ENCODE measurements at regions not wholly inside any gene's neighbourhood (a gene's known extent, or its start where the extent isn't known, plus 50 kb on each side); places are given as distances from the start of the nearest gene placed in this dataset.

DNA sequence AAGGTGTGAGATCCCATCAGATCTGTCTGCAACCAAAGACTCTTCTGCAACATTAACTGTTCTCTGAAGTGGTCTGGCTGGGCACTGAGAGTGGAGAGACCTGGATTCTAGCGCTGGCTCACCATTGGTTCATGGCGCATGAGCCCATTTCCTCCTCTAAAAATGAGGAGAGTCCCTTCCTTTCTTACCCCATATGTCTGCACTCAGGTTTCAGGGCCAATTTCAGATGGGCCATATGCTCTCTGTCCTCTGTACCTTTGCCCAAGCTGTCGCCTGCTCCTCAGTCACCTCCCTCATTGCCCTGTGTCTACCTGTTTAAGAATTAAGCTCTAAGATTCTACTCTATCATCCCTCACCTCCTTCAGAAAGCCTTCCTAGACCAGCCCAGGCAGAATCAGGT lies 484.7 kb downstream of the INSC start:
- WGBS, 2 donors (ENCODE audit: extremely low coverage in 2 of 2, insufficient read length in 2 of 2, insufficient replicate concordance in 1 of 2) = no CpG with 5 or more reads among the region's 3 CpGs
- no peak overlapping the region for H2BK120ac ChIP-seq (ENCODE audit: low read depth, low read length)

DNA sequence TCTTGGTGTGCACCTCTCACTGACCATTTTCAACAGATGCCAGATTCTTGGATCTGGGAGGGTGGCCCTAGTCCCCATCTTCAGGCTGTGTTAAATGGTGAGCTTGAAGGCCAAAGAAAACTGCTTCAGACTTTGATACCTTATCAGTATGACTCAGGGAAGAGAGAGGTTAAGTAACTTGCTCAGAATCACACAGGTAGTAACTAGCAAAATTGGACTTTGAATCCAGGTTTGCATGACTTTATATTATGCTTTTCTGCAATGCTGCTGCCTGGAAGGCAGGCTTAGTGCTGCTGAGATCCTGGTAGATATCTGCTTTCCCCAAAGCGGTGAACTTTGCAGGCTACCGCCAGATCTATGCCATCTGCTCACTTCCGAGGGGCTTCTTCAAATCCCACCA lies 487.3 kb downstream of the INSC start:
- no peak overlapping the region for H3K23ac ChIP-seq (ENCODE audit: low read depth, low read length, poor library complexity)
- H3K18ac ChIP-seq (ENCODE audit: low read length) = no peak overlapping the region
- H3K79me1 ChIP-seq (ENCODE audit: low read depth, low read length) = no peaks in the 10 kb centered on the region
- H2AFZ ChIP-seq (ENCODE audit: low read length) = no peak overlapping the region
- H3K36me3 ChIP-seq (replicated peaks in 1 of 2; ENCODE audit: control insufficient read depth in 2 of 2, insufficient read depth in 2 of 2, low read length in 2 of 2) = no peaks in the 10 kb centered on the region
- H3K4me1 ChIP-seq (ENCODE audit: control insufficient read depth in 2 of 2, insufficient read depth in 1 of 2, low read depth in 1 of 2, low read length in 2 of 2) = no peaks in the 10 kb centered on the region
- no peak overlapping the region for H4K91ac ChIP-seq (ENCODE audit: low read depth, low read length, poor library complexity)
- no peak overlapping the region for H2AK5ac ChIP-seq (ENCODE audit: low read depth, low read length)
- H3K14ac ChIP-seq (ENCODE audit: low read length) = no peak overlapping the region
- H3K4me2 ChIP-seq (ENCODE audit: insufficient read depth, low read length, poor library complexity, severe bottlenecking) = no peak overlapping the region
- no peak overlapping the region for H2BK5ac ChIP-seq (ENCODE audit: low read length)
- WGBS, 2 donors (ENCODE audit: extremely low coverage in 2 of 2, insufficient read length in 2 of 2, insufficient replicate concordance in 1 of 2) = no CpG with 5 or more reads among the region's 3 CpGs
- H2BK15ac ChIP-seq (ENCODE audit: low read length) = no peak overlapping the region
- H3K9ac ChIP-seq (ENCODE audit: low read depth, low read length, poor library complexity) = no peak overlapping the region
- DNase-seq (ENCODE audit: low spot score) = no peak
- no peaks in the 10 kb centered on the region for H3K9me3 ChIP-seq (replicated peaks in 1 of 2; ENCODE audit: control insufficient read depth in 2 of 2, insufficient read depth in 1 of 2, low read depth in 1 of 2, low read length in 2 of 2)
- no peak overlapping the region for H3K4me3 ChIP-seq (ENCODE audit: low read length in 2 of 2)
- H2BK120ac ChIP-seq (ENCODE audit: low read depth, low read length) = no peak overlapping the region
- no peak overlapping the region for H3K27ac ChIP-seq (replicated peaks; ENCODE audit: low read length)
- no peak overlapping the region for H3K4ac ChIP-seq (ENCODE audit: low read length)
- H2BK12ac ChIP-seq (ENCODE audit: low read length) = no peak overlapping the region
- H4K8ac ChIP-seq (ENCODE audit: low read depth, low read length) = no peak overlapping the region
- no peaks in the 10 kb centered on the region for H3K27me3 ChIP-seq (ENCODE audit: control insufficient read depth in 3 of 3, insufficient read depth in 3 of 3, low read depth in 1 of 3, low read length in 3 of 3)

More for the DNA sequence above, 484.7 kb downstream of the INSC start:
- no peak for DNase-seq (ENCODE audit: low spot score)
- no peaks in the 10 kb centered on the region for H3K79me1 ChIP-seq (ENCODE audit: low read depth, low read length)
- no peak overlapping the region for H3K4me3 ChIP-seq (ENCODE audit: low read length in 2 of 2)
- H3K9ac ChIP-seq (ENCODE audit: low read depth, low read length, poor library complexity) = no peak overlapping the region
- no peak overlapping the region for H3K14ac ChIP-seq (ENCODE audit: low read length)
- H3K36me3 ChIP-seq (replicated peaks in 1 of 2; ENCODE audit: control insufficient read depth in 2 of 2, insufficient read depth in 2 of 2, low read length in 2 of 2) = no peaks in the 10 kb centered on the region
- no peak overlapping the region for H3K4me2 ChIP-seq (ENCODE audit: insufficient read depth, low read length, poor library complexity, severe bottlenecking)
- H4K91ac ChIP-seq (ENCODE audit: low read depth, low read length, poor library complexity) = no peak overlapping the region
- no peak overlapping the region for H2BK12ac ChIP-seq (ENCODE audit: low read length)
- peaks cover 0 to 6% of the 10 kb centered on the region in 2 donors for H3K9me3 ChIP-seq (replicated peaks in 1 of 2; ENCODE audit: control insufficient read depth in 2 of 2, insufficient read depth in 1 of 2, low read depth in 1 of 2, low read length in 2 of 2)
- no peak overlapping the region for H3K27ac ChIP-seq (replicated peaks; ENCODE audit: low read length)
- H3K4me1 ChIP-seq (ENCODE audit: control insufficient read depth in 2 of 2, insufficient read depth in 1 of 2, low read depth in 1 of 2, low read length in 2 of 2) = no peaks in the 10 kb centered on the region
- no peak overlapping the region for H2AK5ac ChIP-seq (ENCODE audit: low read depth, low read length)
- H2AFZ ChIP-seq (ENCODE audit: low read length) = no peak overlapping the region
- no peaks in the 10 kb centered on the region for H3K27me3 ChIP-seq (ENCODE audit: control insufficient read depth in 3 of 3, insufficient read depth in 3 of 3, low read depth in 1 of 3, low read length in 3 of 3)
- no peak overlapping the region for H3K18ac ChIP-seq (ENCODE audit: low read length)
- no peak overlapping the region for H3K4ac ChIP-seq (ENCODE audit: low read length)
- no peak overlapping the region for H2BK15ac ChIP-seq (ENCODE audit: low read length)
- no peak overlapping the region for H3K23ac ChIP-seq (ENCODE audit: low read depth, low read length, poor library complexity)
- H2BK5ac ChIP-seq (ENCODE audit: low read length) = no peak overlapping the region
- H4K8ac ChIP-seq (ENCODE audit: low read depth, low read length) = no peak overlapping the region

DNA sequence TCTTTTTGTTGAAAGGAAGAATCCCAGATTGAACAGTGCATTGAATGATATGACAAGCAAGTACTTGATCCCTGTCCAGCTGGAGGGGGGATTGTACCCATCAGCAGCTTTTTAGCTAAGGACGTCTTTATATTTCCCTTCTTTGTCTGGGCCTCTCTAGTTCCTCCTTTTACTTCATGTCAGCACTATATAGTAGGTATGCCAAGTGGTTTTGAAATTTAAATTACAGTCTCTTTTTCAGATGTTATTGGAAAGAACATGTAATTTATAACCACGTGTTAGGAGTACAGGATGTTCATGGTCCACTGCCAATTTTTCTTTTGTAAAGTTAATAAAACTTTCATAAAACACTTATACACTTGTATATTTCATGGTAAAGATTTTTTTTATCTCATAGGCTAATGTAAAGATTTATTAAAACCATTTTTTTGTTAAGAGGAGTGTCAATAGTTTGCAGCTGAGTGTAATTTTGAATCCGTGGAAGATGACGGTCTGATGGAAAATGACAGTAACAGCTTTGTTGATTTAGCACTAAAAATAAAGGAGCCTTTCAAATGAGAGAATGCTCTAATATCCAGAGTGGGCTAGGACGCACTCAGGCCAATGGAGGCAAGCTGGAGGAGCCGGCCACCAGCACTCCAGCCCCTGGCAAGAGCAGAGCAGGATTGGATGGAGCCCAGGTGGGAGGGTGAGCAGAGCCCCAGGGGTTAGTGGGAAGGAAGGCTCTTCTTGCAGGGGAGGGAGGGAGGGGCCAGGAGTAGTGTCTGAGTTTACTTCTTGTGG lies 488.3 kb downstream of the INSC start:
- no peak for DNase-seq (ENCODE audit: low spot score)
- Histone ChIP-seq H2AFZ (ENCODE audit: low read length) (no peak overlapping the region), H3K9ac (ENCODE audit: low read depth, low read length, poor library complexity) (no peak overlapping the region), H3K23ac (ENCODE audit: low read depth, low read length, poor library complexity) (no peak overlapping the region), H2BK15ac (ENCODE audit: low read length) (no peak overlapping the region), H3K4me2 (ENCODE audit: insufficient read depth, low read length, poor library complexity, severe bottlenecking) (no peak overlapping the region), H3K4me1 (ENCODE audit: control insufficient read depth in 2 of 2, insufficient read depth in 1 of 2, low read depth in 1 of 2, low read length in 2 of 2) (no peaks in the 10 kb centered on the region), H2AK5ac (ENCODE audit: low read depth, low read length) (no peak overlapping the region), H3K18ac (ENCODE audit: low read length) (no peak overlapping the region), H3K9me3 (replicated peaks in 1 of 2; ENCODE audit: control insufficient read depth in 2 of 2, insufficient read depth in 1 of 2, low read depth in 1 of 2, low read length in 2 of 2) (no peaks in the 10 kb centered on the region), H2BK12ac (ENCODE audit: low read length) (no peak overlapping the region), H3K4me3 (ENCODE audit: low read length in 2 of 2) (no peak overlapping the region), H3K4ac (ENCODE audit: low read length) (no peak overlapping the region), H3K14ac (ENCODE audit: low read length) (no peak overlapping the region), H3K36me3 (replicated peaks in 1 of 2; ENCODE audit: control insufficient read depth in 2 of 2, insufficient read depth in 2 of 2, low read length in 2 of 2) (no peaks in the 10 kb centered on the region), H2BK5ac (ENCODE audit: low read length) (no peak overlapping the region), H4K91ac (ENCODE audit: low read depth, low read length, poor library complexity) (no peak overlapping the region), H2BK120ac (ENCODE audit: low read depth, low read length) (no peak overlapping the region), H3K27me3 (ENCODE audit: control insufficient read depth in 3 of 3, insufficient read depth in 3 of 3, low read depth in 1 of 3, low read length in 3 of 3) (no peaks in the 10 kb centered on the region), H3K27ac (replicated peaks; ENCODE audit: low read length) (no peak overlapping the region), H3K79me1 (ENCODE audit: low read depth, low read length) (no peaks in the 10 kb centered on the region), H4K8ac (ENCODE audit: low read depth, low read length) (no peak overlapping the region)
- WGBS, 2 donors (ENCODE audit: extremely low coverage in 2 of 2, insufficient read length in 2 of 2, insufficient replicate concordance in 1 of 2) = no CpG with 5 or more reads among the region's 6 CpGs

DNA sequence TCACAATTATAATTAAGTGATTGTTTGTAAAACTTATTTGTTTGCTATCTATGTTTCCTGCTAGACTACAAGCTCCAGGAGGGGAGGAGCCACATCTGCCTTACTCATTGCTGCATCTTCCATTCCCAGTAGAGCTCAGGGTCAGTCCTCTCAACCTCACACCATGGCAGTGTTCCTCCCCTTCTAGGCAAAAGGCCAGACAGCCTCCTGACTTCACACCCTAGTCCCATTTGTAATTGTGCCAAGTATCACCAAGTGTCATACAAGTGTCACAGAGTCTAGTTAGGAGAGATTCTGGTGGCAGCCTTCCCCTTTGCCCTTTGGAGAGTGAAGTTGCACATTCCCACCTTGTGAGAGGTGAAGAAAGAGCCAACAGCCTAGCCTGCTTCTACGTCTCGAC lies 490.4 kb downstream of the INSC start:
- no peaks in the 10 kb centered on the region for H3K79me1 ChIP-seq (ENCODE audit: low read depth, low read length)
- H3K9me3 ChIP-seq (replicated peaks in 1 of 2; ENCODE audit: control insufficient read depth in 2 of 2, insufficient read depth in 1 of 2, low read depth in 1 of 2, low read length in 2 of 2) = no peaks in the 10 kb centered on the region
- no peak overlapping the region for H3K18ac ChIP-seq (ENCODE audit: low read length)
- H2BK15ac ChIP-seq (ENCODE audit: low read length) = no peak overlapping the region
- no peak overlapping the region for H2BK5ac ChIP-seq (ENCODE audit: low read length)
- no peak overlapping the region for H4K8ac ChIP-seq (ENCODE audit: low read depth, low read length)
- H2BK120ac ChIP-seq (ENCODE audit: low read depth, low read length) = no peak overlapping the region
- no peak overlapping the region for H3K23ac ChIP-seq (ENCODE audit: low read depth, low read length, poor library complexity)
- no peaks in the 10 kb centered on the region for H3K36me3 ChIP-seq (replicated peaks in 1 of 2; ENCODE audit: control insufficient read depth in 2 of 2, insufficient read depth in 2 of 2, low read length in 2 of 2)
- no peak overlapping the region for H3K14ac ChIP-seq (ENCODE audit: low read length)
- no peak overlapping the region for H2AFZ ChIP-seq (ENCODE audit: low read length)
- no peak overlapping the region for H3K9ac ChIP-seq (ENCODE audit: low read depth, low read length, poor library complexity)
- H3K4ac ChIP-seq (ENCODE audit: low read length) = no peak overlapping the region
- no peak overlapping the region for H3K4me3 ChIP-seq (ENCODE audit: low read length in 2 of 2)
- H2BK12ac ChIP-seq (ENCODE audit: low read length) = no peak overlapping the region
- H2AK5ac ChIP-seq (ENCODE audit: low read depth, low read length) = no peak overlapping the region
- H3K27ac ChIP-seq (replicated peaks; ENCODE audit: low read length) = no peak overlapping the region
- H3K4me2 ChIP-seq (ENCODE audit: insufficient read depth, low read length, poor library complexity, severe bottlenecking) = no peak overlapping the region
- no peaks in the 10 kb centered on the region for H3K4me1 ChIP-seq (ENCODE audit: control insufficient read depth in 2 of 2, insufficient read depth in 1 of 2, low read depth in 1 of 2, low read length in 2 of 2)
- no peaks in the 10 kb centered on the region for H3K27me3 ChIP-seq (ENCODE audit: control insufficient read depth in 3 of 3, insufficient read depth in 3 of 3, low read depth in 1 of 3, low read length in 3 of 3)
- H4K91ac ChIP-seq (ENCODE audit: low read depth, low read length, poor library complexity) = no peak overlapping the region
- no peak for DNase-seq (ENCODE audit: low spot score)
- WGBS, 2 donors (ENCODE audit: extremely low coverage in 2 of 2, insufficient read length in 2 of 2, insufficient replicate concordance in 1 of 2) = no CpG with 5 or more reads among the region's 2 CpGs

Data from neuronal stem cell (in vitro differentiated cells).